Upper lobe of right lung (tissue), 1 donor: ENCODE measurements at regions not wholly inside any gene's neighbourhood (a gene's known extent, or its start where the extent isn't known, plus 50 kb on each side); places are given as distances from the start of the nearest gene placed in this dataset.

Source experiments
- ATAC-seq: fragments of 200-7000 bp; cut with Tn5 transposase; one replicate; pipeline ENCODE4 v1.9.1; 2020; ENCODE audit warnings: mild to moderate bottlenecking, moderate library complexity
- DNase-seq: peaks from one replicate; pipeline ENCODE4 v3.0.0-alpha.2; 2020
- H3K27ac ChIP-seq: fragments of 200-600 bp; one replicate; pipeline ENCODE4 v1.8.0; 2022
- H3K27me3 ChIP-seq: fragments of 200-600 bp; one replicate; pipeline ENCODE4 v1.8.0; 2022; ENCODE audit warnings: mild to moderate bottlenecking
- H3K36me3 ChIP-seq: fragments of 200-600 bp; one replicate; pipeline ENCODE4 v1.8.0; 2022
- H3K4me1 ChIP-seq: fragments of 200-600 bp; one replicate; pipeline ENCODE4 v1.8.0; 2022
- H3K4me3 ChIP-seq: fragments of 200-600 bp; one replicate; pipeline ENCODE4 v1.8.0; 2022; ENCODE audit warnings: mild to moderate bottlenecking
- H3K9me3 ChIP-seq: fragments of 200-600 bp; one replicate; pipeline ENCODE4 v1.8.0; 2022
- intact Hi-C: fragments of 100-400 bp; cut with DNase I; formaldehyde crosslinking; loops from one replicate; pipeline ENCODE4 v1.11.0; 2022
- TF ChIP-seq, protein P1 (sequence below): fragments of 200-600 bp; IDR thresholded peaks from one replicate; pipeline ENCODE4 v1.8.0; 2022; ENCODE audit warnings: antibody characterized with exemption
- donor health status: DM: no; HTN: yes; CAD: no; lungs with severe emphysema.

DNA sequence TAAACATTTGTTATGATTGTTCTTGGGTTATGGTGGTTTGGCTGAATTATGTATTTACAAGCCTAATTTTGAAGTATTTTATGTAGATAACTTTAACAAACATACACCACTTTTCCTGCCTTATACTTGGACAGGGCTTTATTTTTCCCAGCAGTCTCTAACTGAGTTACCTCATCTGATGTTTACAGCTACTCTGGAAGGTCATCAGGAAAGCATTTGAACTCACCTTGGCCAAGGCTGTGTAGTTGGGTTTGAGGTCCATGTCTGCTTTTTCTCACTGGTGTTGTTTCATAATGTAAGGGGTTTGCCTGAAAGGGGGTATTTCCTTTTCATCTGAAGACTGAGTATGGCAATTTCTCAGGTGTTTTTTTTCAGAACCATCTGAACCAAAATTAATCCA, 193.5 kb downstream of the RWDD3 start:
- Histone ChIP-seq H3K4me1 (no peaks in the 10 kb centered on the region), H3K27ac (no peak overlapping the region), H3K4me3 (no peak overlapping the region), H3K27me3 (no peaks in the 10 kb centered on the region), H3K9me3 (no peaks in the 10 kb centered on the region), H3K36me3 (no peaks in the 10 kb centered on the region)
- intact Hi-C loops: no loop called here
- no peak for ATAC-seq
- DNase-seq: no peak
- TF ChIP-seq, protein P1, sequence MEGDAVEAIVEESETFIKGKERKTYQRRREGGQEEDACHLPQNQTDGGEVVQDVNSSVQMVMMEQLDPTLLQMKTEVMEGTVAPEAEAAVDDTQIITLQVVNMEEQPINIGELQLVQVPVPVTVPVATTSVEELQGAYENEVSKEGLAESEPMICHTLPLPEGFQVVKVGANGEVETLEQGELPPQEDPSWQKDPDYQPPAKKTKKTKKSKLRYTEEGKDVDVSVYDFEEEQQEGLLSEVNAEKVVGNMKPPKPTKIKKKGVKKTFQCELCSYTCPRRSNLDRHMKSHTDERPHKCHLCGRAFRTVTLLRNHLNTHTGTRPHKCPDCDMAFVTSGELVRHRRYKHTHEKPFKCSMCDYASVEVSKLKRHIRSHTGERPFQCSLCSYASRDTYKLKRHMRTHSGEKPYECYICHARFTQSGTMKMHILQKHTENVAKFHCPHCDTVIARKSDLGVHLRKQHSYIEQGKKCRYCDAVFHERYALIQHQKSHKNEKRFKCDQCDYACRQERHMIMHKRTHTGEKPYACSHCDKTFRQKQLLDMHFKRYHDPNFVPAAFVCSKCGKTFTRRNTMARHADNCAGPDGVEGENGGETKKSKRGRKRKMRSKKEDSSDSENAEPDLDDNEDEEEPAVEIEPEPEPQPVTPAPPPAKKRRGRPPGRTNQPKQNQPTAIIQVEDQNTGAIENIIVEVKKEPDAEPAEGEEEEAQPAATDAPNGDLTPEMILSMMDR: no peak

DNA sequence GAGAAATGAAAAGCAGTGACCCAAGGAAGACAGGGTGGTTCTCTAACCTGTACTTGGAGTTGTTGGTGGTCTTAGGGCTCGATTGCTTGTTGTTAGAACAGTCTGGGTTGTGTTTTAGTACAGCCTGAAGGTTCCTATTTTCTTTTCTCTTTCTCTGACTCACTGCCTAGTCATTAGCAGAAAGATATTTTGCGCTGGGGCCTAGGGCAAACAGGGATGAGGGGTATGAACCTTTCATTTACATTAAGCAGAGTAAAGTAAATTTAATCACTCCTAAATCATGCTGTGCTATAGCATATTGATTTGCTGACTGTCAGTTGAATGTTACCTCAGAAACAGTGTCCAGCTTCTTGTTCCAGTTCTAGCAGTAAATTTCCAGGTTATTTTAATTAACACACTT, 197.2 kb downstream of the RWDD3 start:
- no peaks in the 10 kb centered on the region for H3K4me1 ChIP-seq
- ATAC-seq: no peak
- no peak for DNase-seq
- no peaks in the 10 kb centered on the region for H3K9me3 ChIP-seq
- H3K36me3 ChIP-seq: no peaks in the 10 kb centered on the region
- intact Hi-C loops: no loop called here
- H3K27ac ChIP-seq: no peak overlapping the region
- no peak overlapping the region for H3K4me3 ChIP-seq
- H3K27me3 ChIP-seq: no peaks in the 10 kb centered on the region
- TF ChIP-seq, protein P1: no peak

DNA sequence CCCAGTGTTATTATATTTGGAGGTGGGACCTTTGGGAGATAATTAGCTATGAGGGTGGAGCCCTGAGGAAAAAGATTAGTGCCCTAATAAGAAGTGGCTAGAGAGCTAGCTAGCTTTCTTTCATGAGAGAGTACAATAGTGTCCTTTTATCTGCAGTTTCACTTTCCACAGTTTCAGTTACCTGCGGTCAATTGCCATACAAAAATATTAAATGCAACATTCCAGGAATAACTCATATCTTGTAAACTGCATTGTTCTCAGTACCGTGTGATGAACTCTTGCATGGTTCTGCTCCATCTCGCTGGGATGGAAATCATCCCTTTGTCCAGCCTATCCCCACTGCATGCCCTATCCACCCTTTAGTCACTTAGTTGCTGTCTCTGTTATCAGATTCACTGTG, 201.6 kb downstream of the RWDD3 start:
- Histone ChIP-seq H3K36me3 (no peaks in the 10 kb centered on the region), H3K4me1 (no peaks in the 10 kb centered on the region), H3K27ac (no peak overlapping the region), H3K27me3 (no peaks in the 10 kb centered on the region), H3K9me3 (no peaks in the 10 kb centered on the region), H3K4me3 (no peak overlapping the region)
- intact Hi-C loops: no loop called here
- TF ChIP-seq, protein P1: no peak
- DNase-seq (no peak), ATAC-seq (no peak)

DNA sequence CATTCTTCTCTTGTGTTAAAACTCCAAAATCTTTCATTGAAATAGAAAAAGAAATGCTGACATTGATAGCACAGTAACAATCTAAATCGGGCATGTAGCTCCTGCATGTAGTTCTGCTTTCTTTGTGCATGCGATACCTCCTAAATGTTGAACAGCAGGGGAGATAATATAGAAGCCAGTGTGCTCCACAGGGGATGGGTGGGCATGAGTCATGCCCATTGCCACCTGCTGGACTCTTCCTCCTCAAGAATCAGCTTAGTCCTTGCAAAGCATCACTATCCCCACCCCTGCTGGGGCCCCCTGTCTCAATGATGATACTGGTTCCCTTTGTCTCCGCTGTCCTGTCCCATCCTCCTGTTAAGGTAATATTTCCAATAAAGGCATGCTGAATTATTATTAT, 203.0 kb downstream of the RWDD3 start:
- ATAC-seq (no peak), DNase-seq (no peak)
- intact Hi-C loops: no loop called here
- Histone ChIP-seq H3K27me3 (no peaks in the 10 kb centered on the region), H3K9me3 (no peaks in the 10 kb centered on the region), H3K27ac (no peak overlapping the region), H3K4me1 (no peaks in the 10 kb centered on the region), H3K4me3 (no peak overlapping the region), H3K36me3 (no peaks in the 10 kb centered on the region)
- TF ChIP-seq, protein P1: no peak

DNA sequence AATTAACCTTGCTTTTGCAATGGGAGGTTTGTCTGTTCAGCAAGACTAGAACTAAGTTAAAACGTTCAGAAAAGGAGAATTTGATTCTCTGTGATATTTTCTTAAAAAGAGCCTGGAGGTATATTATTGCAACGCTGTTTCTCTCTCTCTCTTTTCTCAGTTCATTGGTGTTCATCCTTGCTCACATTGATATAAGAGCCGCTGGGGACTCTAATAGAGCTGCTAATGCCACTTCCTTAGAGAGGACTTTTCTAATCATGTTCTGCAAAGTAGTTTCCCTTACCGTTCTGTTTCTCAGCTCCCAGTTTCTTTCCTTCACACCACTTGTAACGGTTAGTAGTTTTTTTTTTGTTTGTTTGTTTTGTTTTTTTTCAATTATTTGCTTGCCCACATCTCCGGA, 203.8 kb downstream of the RWDD3 start:
- TF ChIP-seq, protein P1: no peak
- no peaks in the 10 kb centered on the region for H3K27me3 ChIP-seq
- no peak for DNase-seq
- H3K36me3 ChIP-seq: no peaks in the 10 kb centered on the region
- intact Hi-C loops: no loop called here
- ATAC-seq: no peak
- H3K9me3 ChIP-seq: no peaks in the 10 kb centered on the region
- no peaks in the 10 kb centered on the region for H3K4me1 ChIP-seq
- H3K27ac ChIP-seq: no peak overlapping the region
- no peak overlapping the region for H3K4me3 ChIP-seq

DNA sequence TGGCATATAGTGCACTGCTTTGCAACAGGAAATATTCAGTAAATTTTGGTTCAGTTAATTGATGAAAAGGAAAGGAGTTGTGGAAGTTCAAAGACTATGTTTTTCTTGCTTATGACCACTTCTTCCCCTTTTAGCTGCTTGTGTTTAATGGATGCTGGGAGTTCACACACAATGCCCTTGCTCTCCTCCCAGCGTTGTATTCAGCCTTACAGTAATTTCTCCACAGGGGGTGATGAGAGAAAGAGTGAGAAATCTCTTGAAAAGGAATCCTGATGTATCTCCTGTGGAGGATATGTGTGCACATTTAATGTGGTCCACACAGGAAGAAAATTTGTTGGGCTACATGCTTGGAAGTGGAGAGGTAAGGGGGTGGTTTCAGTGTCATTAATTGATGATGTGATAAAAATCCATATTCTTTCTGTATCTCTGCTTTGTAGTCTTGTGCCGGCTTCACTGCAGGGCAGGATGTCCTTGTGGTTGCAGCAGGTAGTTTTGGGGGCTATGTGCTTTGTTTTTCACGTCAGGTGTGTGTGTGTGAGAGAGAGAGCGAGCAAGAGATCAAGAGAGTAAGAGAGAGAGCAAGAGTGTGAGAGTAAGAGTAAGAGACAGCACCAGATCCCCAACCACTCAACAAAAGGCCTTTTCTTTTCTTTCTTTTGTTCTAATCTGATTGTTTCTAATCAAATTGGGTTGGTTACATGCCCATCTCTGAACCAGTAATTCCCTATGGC, 204.4 kb downstream of the RWDD3 start:
- DNase-seq (no peak), ATAC-seq (no peak)
- intact Hi-C loops: no loop called here
- TF ChIP-seq, protein P1: no peak
- H3K4me3 ChIP-seq: no peak overlapping the region
- H3K9me3 ChIP-seq: no peaks in the 10 kb centered on the region
- H3K27ac ChIP-seq: no peak overlapping the region
- H3K36me3 ChIP-seq: no peaks in the 10 kb centered on the region
- no peaks in the 10 kb centered on the region for H3K27me3 ChIP-seq
- no peaks in the 10 kb centered on the region for H3K4me1 ChIP-seq
